Lower leg skin (tissue), 3 donors: ENCODE measurements at regions not wholly inside any gene's neighbourhood (a gene's known extent, or its start where the extent isn't known, plus 50 kb on each side); places are given as distances from the start of the nearest gene placed in this dataset.

ENCODE experiments used
- CTCF ChIP-seq, 3 donors: fragments of 450-650 bp; IDR thresholded peaks; one replicate each; pipeline ENCODE4 v1.5.1; 2016; ENCODE audit warnings: antibody characterized with exemption in 3 of 3, mild to moderate bottlenecking in 3 of 3, moderate library complexity in 2 of 3
- POLR2A ChIP-seq, 2 donors: fragments of 450-650 bp; IDR thresholded peaks; one replicate each; pipeline ENCODE4 v1.6.1; 2016 to 2017; ENCODE audit warnings: antibody characterized with exemption in 2 of 2, mild to moderate bottlenecking in 1 of 2, moderate library complexity in 1 of 2

- no peak for TF ChIP-seq CTCF (IDR thresholded peaks at IDR 0.05)
- TF ChIP-seq POLR2A (IDR thresholded peaks at IDR 0.05), result no peak
These were observed 341.7 kb downstream of the TMEM121 start for GRCh38 chr14:105867961-105868599.
